Hepatic stellate cell (primary cell): ENCODE measurements at regions not wholly inside any gene's neighbourhood (a gene's known extent, or its start where the extent isn't known, plus 50 kb on each side); places are given as distances from the start of the nearest gene placed in this dataset.
"Not testable (repeated sequence)": the region's sequence is repeated elsewhere in the genome, so short reads cannot be mapped to it uniquely, and the experiment has no call there.

Source experiments
- DNase-seq: peaks from one replicate; pipeline ENCODE4 v3.0.0; 2011; ENCODE audit warnings: low spot score

GRCh38 chr1:79744746-79745145 is 738.2 kb upstream of the ADGRL4 start:
- DNase-seq, result no peak

GRCh38 chr1:79741720-79742421 is 735.3 kb upstream of the ADGRL4 start:
- no peak for DNase-seq

- DNase-seq, result no peak
These were observed 731.6 kb upstream of the ADGRL4 start for GRCh38 chr1:79738101-79738500.

GRCh38 chr1:79737193-79737592 is 730.7 kb upstream of the ADGRL4 start:
- DNase-seq, result no peak

- DNase-seq, result no peak
These were observed 726.4 kb upstream of the ADGRL4 start for GRCh38 chr1:79732950-79733349.

GRCh38 chr1:79726911-79727310 is 720.4 kb upstream of the ADGRL4 start:
- DNase-seq, result no peak

GRCh38 chr1:79726321-79726720 is 719.8 kb upstream of the ADGRL4 start:
- no peak for DNase-seq

GRCh38 chr1:79716447-79716846 is 709.9 kb upstream of the ADGRL4 start:
- DNase-seq, result no peak

- no peak for DNase-seq
These were observed 708.1 kb upstream of the ADGRL4 start for GRCh38 chr1:79714664-79715063.

- no peak for DNase-seq
These were observed 704.5 kb upstream of the ADGRL4 start for GRCh38 chr1:79711001-79711431.

GRCh38 chr1:79708646-79709265 is 702.2 kb upstream of the ADGRL4 start:
- DNase-seq, result no peak

GRCh38 chr1:79705218-79705617 is 698.7 kb upstream of the ADGRL4 start:
- no peak for DNase-seq

- no peak for DNase-seq
These were observed 697.5 kb upstream of the ADGRL4 start for GRCh38 chr1:79704067-79704466.

- not testable (repeated sequence) for DNase-seq
These were observed 695.9 kb upstream of the ADGRL4 start for GRCh38 chr1:79702336-79702999.

GRCh38 chr1:79695138-79695537 is 688.6 kb upstream of the ADGRL4 start:
- no peak for DNase-seq

- no peak for DNase-seq
These were observed 687.7 kb upstream of the ADGRL4 start for GRCh38 chr1:79694241-79694640.

- DNase-seq, result no peak
These were observed 687.0 kb upstream of the ADGRL4 start for GRCh38 chr1:79693441-79694114.

- DNase-seq, result no peak
These were observed 686.0 kb upstream of the ADGRL4 start for GRCh38 chr1:79692519-79692918.

GRCh38 chr1:79688932-79689331 is 682.4 kb upstream of the ADGRL4 start:
- DNase-seq, result no peak

GRCh38 chr1:79683420-79683819 is 676.9 kb upstream of the ADGRL4 start:
- no peak for DNase-seq

GRCh38 chr1:79682478-79682877 is 675.9 kb upstream of the ADGRL4 start:
- DNase-seq, result no peak

- no peak for DNase-seq
These were observed 674.9 kb upstream of the ADGRL4 start for GRCh38 chr1:79681382-79681781.

GRCh38 chr1:79679916-79680315 is 673.4 kb upstream of the ADGRL4 start:
- DNase-seq, result no peak
